Lower leg skin (tissue), 3 donors: ENCODE measurements at regions not wholly inside any gene's neighbourhood (a gene's known extent, or its start where the extent isn't known, plus 50 kb on each side); places are given as distances from the start of the nearest gene placed in this dataset.

Experiments used
- POLR2A ChIP-seq, 2 donors: fragments of 450-650 bp; IDR thresholded peaks; one replicate each; pipeline ENCODE4 v1.6.1; 2016 to 2017; ENCODE audit warnings: antibody characterized with exemption in 2 of 2, mild to moderate bottlenecking in 1 of 2, moderate library complexity in 1 of 2
- TF ChIP-seq, protein P1 (sequence below), 3 donors: fragments of 450-650 bp; IDR thresholded peaks; one replicate each; pipeline ENCODE4 v1.5.1; 2016; ENCODE audit warnings: antibody characterized with exemption in 3 of 3, mild to moderate bottlenecking in 3 of 3, moderate library complexity in 2 of 3

DNA sequence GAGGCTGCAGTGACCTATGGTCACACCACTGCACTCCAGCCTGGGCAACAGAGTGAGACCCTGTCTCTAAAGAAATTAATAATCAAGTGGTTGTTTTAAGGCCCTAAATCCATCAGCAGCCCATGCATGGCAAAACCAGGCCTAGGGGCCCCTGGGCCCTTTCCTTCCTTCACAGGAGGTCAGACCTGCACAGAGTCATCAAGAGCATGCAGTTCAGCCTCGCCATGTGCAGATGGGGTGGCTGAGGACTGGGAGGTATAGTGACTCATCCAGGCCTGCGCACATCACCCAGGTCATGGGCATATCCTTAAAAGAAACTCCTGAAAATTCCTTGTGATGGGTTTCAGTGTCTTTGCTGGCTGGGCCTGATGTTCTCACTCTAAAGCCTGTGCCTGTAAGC lies 72.4 kb upstream of the AMZ2 start:
- TF ChIP-seq, protein P1, sequence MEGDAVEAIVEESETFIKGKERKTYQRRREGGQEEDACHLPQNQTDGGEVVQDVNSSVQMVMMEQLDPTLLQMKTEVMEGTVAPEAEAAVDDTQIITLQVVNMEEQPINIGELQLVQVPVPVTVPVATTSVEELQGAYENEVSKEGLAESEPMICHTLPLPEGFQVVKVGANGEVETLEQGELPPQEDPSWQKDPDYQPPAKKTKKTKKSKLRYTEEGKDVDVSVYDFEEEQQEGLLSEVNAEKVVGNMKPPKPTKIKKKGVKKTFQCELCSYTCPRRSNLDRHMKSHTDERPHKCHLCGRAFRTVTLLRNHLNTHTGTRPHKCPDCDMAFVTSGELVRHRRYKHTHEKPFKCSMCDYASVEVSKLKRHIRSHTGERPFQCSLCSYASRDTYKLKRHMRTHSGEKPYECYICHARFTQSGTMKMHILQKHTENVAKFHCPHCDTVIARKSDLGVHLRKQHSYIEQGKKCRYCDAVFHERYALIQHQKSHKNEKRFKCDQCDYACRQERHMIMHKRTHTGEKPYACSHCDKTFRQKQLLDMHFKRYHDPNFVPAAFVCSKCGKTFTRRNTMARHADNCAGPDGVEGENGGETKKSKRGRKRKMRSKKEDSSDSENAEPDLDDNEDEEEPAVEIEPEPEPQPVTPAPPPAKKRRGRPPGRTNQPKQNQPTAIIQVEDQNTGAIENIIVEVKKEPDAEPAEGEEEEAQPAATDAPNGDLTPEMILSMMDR (IDR thresholded peaks at IDR 0.05): no peak
- TF ChIP-seq POLR2A (IDR thresholded peaks at IDR 0.05): no peak
